GM19324 (cell line): ENCODE measurements at regions not wholly inside any gene's neighbourhood (a gene's known extent, or its start where the extent isn't known, plus 50 kb on each side); places are given as distances from the start of the nearest gene placed in this dataset.
"Not testable (repeated sequence)": the region's sequence is repeated elsewhere in the genome, so short reads cannot be mapped to it uniquely, and the experiment has no call there.

Experiments
- ATAC-seq: cut with Tn5 transposase; IDR thresholded peaks from one replicate; pipeline ENCODE4 v1.9.1; 2021; ENCODE audit warnings: mild to moderate bottlenecking, moderate library complexity; ENCODE audit not compliant: unreplicated experiment, low FRiP score

- no peak for ATAC-seq
These were observed 421.6 kb upstream of the PIK3R1 start for GRCh38 chr5:67793966-67794365.

GRCh38 chr5:67793418-67793817 lies 422.1 kb upstream of the PIK3R1 start:
- no peak for ATAC-seq

GRCh38 chr5:67792891-67793290 lies 422.7 kb upstream of the PIK3R1 start:
- ATAC-seq: no peak

GRCh38 chr5:67790390-67790789 lies 425.2 kb upstream of the PIK3R1 start:
- ATAC-seq: no peak

- not testable (repeated sequence) for ATAC-seq
These were observed 435.5 kb upstream of the PIK3R1 start for GRCh38 chr5:67779893-67780623.

- ATAC-seq: no peak
These were observed 440.8 kb upstream of the PIK3R1 start for GRCh38 chr5:67774786-67775185.

DNA sequence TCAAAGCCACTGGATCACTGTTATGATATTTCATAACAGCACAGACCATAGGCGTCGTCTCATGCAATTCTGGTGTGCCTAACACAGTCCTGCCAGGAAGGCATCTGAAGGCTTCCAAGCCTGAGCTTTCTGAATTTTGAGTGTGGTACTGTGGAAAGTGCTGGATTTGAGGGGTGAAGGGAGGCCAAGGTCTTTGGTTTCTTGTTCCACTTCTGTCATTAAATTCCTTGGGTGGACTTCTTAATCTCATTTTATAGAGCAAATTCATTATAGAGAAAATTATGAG lies 441.3 kb upstream of the PIK3R1 start:
- ATAC-seq: no peak

GRCh38 chr5:67773411-67774266 lies 441.9 kb upstream of the PIK3R1 start:
- ATAC-seq: no peak

DNA sequence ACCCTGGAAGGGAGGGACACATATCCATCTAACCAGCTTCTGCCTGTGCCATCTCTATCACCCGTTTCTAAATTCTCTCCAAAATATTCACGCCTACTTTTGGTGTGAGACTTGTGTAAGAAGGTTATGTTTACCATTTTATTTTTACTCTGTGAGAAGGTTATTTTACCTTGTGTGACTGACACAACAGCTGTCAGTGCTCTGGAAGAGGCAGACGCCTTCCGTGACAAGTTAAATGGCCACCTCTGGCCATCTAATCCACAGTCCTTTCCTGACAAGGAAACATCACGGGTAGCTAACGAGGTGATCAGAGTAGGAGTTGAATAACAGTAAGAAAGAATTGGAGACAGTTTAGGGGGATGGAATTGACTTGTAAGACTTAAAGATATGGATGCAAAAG lies 443.8 kb upstream of the PIK3R1 start:
- ATAC-seq: no peak

DNA sequence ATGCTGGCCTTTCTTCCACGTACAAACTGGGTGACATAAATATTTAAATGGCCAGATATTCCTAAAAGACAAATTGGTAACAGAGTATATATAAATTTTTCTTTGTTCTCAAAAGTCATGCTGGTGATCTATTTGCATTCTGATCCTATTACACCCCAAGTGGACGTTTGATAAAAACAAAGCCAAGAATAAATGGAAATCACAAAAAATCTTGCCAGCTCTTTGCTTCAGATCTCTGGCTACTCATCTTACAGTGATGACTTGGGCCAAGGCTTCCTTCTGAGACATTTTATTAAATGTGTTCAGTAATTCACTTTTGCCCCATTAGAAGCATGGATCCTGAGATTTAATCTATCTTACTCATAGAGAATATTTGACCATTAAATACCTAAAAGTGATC lies 444.3 kb upstream of the PIK3R1 start:
- ATAC-seq: no peak

GRCh38 chr5:67770431-67771025 lies 445.0 kb upstream of the PIK3R1 start:
- no peak for ATAC-seq

DNA sequence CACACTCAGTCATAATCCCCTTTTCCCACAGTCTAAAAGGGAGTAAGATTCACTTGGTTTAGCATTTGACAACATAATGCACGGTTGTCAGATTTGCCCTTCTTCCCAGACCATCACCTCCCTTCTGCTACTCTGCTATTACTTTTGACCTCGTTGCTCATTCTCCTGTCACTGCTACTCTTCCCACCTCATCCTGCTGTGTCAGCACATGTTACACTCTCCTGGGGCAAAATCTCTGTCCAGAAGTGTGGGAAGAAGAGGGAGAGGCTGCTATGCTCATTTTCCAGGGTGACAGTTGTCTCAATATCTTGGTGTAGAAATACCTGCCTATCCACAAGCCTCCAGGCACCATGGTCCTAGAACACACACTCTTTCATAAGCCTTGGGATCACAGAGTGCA lies 449.9 kb upstream of the PIK3R1 start:
- no peak for ATAC-seq

DNA sequence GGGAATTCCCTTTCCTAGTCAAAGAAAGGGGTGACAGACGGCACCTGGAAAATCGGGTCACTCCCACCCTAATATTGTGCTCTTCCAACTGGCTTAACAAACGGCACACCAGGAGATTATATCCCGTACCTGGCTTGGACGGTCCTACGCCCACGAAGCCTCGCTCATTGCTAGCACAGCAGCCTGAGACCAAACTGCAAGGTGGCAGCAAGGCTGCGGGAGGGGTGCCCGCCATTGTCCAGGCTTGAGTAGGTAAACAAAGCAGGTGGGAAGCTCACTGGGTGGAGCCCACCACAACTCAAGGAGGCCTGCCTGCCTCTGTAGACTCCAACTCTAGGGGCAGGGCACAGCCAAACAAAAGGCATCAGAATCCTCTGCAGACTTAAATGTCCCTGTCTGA lies 457.8 kb upstream of the PIK3R1 start:
- ATAC-seq: not testable (repeated sequence)

GRCh38 chr5:67752357-67752708 lies 463.2 kb upstream of the PIK3R1 start:
- no peak for ATAC-seq

- no peak for ATAC-seq
These were observed 467.3 kb upstream of the PIK3R1 start for GRCh38 chr5:67748165-67748690.

DNA sequence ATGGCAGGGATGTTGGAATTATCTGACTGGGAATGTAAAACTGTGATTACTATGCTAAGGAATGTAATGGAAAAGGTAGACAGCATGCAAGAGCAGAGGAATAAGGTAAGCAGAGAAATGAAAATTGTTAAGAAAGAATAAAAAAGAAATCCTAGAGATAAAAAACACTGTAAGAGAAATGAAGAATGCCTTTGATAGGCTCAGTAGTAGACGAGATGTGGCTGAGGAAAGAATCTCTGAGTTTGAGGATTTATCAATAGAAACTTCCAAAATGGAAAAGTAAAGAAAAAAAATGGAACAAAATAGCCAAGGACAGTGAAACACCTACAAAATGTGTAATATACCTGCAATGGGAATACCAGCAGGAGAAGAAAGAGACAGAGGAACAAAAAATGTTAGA lies 468.5 kb upstream of the PIK3R1 start:
- ATAC-seq: no peak

GRCh38 chr5:67746608-67747007 lies 468.9 kb upstream of the PIK3R1 start:
- ATAC-seq: not testable (repeated sequence)

DNA sequence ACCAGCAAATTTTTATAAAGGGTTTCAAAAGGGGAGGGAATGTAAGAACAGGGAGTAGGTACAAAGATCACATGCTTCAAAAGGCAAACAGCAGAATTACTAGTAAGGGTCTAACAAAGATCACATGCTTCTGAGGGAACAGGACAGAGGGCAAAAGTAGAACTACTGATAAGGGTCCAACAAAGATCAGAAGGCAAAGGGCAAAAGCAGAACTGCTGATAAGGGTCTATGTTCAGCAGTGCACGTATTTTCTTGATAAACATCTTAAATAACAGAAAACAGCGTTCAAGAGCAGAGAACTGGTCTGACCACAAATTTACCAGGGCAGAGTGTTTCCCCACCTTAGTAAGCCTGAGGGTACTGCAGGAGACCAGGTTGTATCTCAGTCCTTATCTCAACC lies 469.5 kb upstream of the PIK3R1 start:
- ATAC-seq: no peak

DNA sequence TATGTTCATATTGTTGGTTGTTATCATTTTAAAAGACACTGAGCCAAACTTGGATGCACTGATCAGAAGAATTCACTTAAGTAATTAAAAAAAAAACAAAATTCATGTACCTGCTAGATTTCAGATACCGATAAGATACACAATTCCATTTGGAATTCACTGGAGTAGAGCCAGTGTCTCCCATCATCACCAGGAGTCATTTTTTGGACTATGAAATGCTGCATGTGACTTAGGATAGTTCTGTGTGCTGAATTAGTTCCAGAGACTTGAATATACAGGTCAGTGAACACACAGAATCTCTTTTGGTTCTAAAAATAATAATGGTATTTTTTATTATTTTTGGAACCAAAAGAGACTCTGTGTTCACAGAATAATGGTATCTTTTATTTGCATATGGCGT lies 482.6 kb upstream of the PIK3R1 start:
- no peak for ATAC-seq

- no peak for ATAC-seq
These were observed 483.1 kb upstream of the PIK3R1 start for GRCh38 chr5:67732471-67732870.

GRCh38 chr5:67731886-67732285 lies 483.7 kb upstream of the PIK3R1 start:
- no peak for ATAC-seq
